NCI-H1105 treated with DMSO at 0.1 percent for 48 hours (cell line): ENCODE measurements at regions not wholly inside any gene's neighbourhood (a gene's known extent, or its start where the extent isn't known, plus 50 kb on each side); places are given as distances from the start of the nearest gene placed in this dataset.
"Not testable (repeated sequence)": the region's sequence is repeated elsewhere in the genome, so short reads cannot be mapped to it uniquely, and the experiment has no call there.

Experiments
- DNase-seq: peaks from one replicate; lab custom pipeline; 2025; lab: John Stamatoyannopoulos, UW

GRCh38 chr14:49114161-49114893 lies 471.9 kb downstream of the RPS29 start:
- DNase-seq: no peak

GRCh38 chr14:49106741-49107667 lies 479.2 kb downstream of the RPS29 start:
- DNase-seq: no peak

DNA sequence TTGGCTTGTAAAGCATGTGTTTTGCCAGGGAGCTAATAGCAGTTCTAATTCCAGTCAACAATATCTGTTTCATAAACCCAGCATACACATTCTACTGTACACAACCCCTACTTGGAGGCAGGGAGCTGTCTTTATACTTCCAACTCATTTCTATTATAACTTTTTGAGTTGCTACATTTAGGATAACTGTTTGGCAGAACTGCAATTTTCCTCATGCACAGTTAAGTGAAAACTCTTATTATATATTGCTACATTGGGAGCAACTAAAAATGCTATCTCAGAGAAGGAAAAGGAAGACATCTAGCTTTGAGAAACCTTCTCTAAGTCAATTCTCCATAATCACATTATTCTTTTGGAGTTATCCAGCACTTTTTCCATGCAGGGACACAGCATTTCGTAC lies 480.2 kb downstream of the RPS29 start:
- DNase-seq: no peak

- no peak for DNase-seq
These were observed 480.7 kb downstream of the RPS29 start for GRCh38 chr14:49105512-49105911.

GRCh38 chr14:49092345-49092744 lies 493.8 kb downstream of the RPS29 start:
- no peak for DNase-seq

DNA sequence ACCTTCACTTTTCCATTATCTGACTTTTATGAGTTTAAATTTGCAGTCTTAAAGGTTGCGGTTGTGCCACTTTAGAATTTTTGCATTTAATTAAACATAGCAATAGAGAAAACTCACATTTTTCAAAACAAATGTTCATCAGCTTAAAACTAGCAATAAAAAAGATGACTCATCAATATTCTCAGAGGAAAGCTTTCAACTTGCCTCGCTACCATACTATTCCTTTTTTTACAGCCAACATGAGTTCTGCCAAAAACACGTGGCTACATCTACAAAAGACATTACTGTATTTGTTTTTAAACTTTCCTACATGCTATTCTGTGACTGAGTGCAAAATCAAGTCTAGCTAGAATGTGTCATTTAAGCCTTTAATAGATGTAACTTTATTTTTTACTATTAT lies 497.1 kb downstream of the RPS29 start:
- DNase-seq: no peak

DNA sequence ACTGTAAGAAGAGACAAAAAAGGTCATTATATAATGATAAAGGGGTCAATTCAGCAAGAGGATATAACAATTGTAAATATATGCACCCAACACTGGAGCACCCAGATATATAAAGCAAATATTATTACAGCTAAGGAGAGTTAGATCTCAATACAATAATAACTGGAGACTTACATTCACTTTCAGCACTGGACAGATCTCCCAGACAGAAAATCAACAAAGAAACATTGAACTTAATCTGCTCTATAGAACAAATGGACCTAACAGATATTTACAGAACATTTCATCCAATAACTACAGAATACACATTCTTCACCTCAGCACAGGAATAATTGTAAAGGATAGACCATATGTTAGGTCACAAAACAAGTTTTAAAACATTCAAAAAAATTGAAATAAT lies 512.9 kb downstream of the RPS29 start:
- DNase-seq: not testable (repeated sequence)

DNA sequence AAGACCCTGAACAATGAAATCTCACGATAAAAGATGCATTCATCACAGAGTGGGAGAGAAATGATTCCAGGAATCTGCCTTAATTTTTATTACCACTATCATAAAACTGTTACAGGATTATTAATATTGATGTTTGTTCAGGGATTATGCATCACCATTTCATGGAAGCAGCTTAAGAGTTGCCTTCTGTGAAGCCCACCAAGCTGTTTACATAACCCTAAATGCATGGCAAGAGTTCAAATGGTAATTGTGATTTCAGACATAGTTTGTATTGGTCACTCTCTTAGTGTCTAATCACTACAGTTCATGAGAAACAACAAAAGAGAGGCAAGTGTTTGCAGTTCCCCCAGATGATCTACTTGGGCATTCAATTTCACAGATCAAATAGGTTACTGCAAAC lies 527.7 kb downstream of the RPS29 start:
- DNase-seq: no peak

DNA sequence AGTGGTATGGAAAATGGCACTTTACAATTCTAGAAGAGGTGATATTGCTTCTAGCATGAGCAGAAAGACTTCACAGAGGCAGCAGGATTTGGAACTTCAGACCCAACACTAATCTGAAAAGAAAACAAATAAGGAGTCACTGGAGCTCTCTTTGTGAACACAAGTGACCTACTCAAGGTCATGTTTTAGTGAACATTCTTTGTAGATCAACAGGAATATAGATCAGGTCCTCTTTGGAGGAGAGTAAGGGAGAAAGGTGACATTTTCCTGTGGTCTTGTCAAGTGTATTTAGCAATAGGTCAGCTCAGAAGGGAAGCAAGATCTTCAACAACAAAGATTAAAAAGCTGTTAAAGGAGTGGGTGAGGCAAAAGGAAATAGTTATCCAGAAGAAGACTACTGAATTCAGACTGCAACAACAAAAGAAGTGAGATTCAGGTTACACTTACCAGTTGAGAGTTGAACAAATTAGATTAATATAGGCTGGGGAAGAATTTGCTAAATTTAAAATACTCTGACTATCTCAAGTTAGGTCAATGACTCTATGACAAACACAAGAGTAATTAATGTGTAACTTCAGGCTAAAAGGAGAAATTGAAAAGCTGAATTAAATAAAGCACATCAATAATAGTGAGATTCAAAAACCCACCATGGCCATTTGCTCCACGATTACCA lies 528.2 kb downstream of the RPS29 start:
- no peak for DNase-seq

- no peak for DNase-seq
These were observed 530.2 kb downstream of the RPS29 start for GRCh38 chr14:49056021-49056420.

DNA sequence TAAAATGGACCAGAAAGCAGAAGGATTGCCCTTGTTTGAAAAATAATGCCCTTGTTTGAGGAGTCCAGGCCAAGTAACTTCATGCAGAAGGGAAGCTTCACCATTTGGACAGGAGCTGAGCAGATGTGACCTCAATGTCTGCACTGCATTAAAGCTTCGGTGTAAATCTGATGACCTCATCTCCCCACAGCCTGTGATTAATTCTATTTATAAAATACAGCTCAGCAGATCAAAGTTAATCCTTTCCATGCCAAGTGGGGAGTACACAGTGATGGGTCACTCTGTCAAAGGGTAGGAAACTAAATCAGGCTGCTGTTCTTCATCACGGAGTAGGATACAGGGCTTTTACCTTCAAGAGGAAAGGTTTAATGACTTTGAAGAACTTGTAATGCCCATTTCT lies 533.7 kb downstream of the RPS29 start:
- DNase-seq: no peak

- no peak for DNase-seq
These were observed 534.7 kb downstream of the RPS29 start for GRCh38 chr14:49051328-49052060.

DNA sequence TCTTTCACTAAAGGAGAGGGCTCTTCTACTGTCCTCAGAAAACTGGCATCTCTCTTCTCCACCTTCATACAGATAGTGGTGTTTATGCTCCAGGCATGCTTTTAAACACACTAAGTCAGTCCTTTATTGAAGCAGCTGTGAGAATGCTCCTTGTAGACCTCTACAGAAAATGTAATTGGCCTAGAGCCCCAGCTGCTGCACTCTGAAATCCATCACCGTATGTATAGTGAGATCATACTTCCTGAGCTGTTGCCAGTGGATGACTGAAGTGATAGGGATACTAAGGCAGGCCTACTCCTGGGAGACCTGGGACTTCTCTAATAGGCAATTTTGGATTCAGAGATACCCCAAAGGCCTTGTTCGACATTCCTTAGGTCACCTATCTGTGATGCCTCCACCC lies 535.4 kb downstream of the RPS29 start:
- DNase-seq: no peak

DNA sequence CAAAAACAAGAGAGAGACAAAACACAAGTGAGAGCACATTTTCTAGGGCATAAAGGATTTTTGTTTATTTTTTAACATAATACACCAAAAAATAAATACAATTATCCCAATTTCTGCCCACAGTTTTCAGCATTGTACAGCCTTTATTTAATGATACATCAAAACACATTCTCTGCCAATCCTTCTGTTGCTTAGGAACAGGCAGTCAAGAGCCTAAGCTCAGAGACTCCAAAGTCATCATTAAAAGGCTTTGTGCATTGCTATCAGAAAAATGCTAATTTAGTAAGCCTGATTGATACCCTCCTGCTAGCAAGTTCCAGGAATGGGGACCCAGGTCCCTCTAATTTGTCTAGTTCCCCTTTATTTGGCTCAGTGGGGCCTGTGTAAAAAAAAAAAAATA lies 536.5 kb downstream of the RPS29 start:
- peak; percentile 32 for DNase-seq

- DNase-seq: no peak
These were observed 541.2 kb downstream of the RPS29 start for GRCh38 chr14:49044981-49045380.

DNA sequence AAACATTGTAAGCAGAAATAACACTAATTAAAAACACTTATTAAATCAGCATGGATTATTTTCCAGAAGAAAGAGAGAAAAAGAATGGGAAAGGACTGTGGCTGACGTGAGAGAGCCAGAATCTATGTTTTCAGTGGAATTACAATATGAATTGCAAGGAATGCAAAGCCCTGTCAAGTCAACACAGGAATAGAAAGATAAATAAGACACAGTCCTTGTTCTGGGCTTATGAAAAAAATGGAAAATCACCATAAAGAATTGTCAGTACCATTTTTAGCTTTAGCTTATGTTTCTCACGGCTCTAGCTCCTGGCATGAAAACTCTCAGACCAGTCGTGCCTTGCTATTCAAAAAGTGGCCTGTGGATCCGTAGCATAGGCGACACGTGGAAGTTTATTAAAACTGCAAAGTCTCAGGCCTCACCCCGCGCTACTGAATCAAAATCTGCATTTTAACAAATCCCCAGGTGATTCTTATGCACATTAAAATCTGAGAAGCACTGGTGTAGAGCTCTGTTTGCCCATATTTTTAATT lies 549.1 kb downstream of the RPS29 start:
- no peak for DNase-seq

- no peak for DNase-seq
These were observed 549.9 kb downstream of the RPS29 start for GRCh38 chr14:49036266-49036665.

DNA sequence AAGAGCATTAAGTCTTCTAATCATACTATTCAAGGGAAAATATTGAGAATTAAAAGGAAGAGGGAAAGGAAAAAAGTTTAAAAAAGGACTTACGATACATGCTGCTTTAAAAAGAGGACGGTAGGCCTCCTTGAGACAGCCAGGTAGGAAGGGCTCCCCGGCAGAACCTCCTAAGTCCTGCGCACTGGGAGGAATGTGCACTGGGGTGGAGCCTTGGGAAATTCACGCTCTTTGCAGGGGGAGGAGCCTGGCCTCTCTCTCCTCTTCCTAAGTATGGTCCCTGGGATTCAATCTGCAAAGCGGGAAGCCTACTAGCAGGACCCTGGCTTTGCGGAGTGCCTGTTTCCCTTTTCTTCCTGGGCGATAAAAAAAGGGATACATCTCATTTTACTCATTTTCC lies 553.0 kb downstream of the RPS29 start:
- no peak for DNase-seq

DNA sequence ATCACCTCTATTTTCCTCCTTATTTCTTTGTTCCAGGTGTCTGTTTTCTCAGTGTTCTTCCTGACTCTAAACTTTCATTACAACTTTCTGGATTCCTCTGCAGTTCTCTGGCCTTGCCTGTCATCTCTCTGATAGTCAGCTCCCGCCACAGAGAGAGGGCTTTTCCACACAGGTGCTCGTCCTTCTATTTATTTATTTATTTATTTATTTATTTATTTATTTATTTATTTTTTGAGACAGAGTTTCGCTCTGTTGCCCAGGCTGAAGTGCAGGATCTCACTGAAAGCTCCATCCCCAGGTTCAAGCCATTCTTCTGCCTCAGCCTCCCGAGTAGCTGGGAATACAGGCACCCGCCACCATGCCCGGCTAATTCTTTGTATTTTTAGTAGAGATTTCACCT lies 554.5 kb downstream of the RPS29 start:
- DNase-seq: not testable (repeated sequence)

GRCh38 chr14:49019467-49020115 lies 566.6 kb downstream of the RPS29 start:
- no peak for DNase-seq

- no peak for DNase-seq
These were observed 568.7 kb downstream of the RPS29 start for GRCh38 chr14:49017447-49017846.
